OCI-LY3 (cell line): ENCODE measurements at regions not wholly inside any gene's neighbourhood (a gene's known extent, or its start where the extent isn't known, plus 50 kb on each side); places are given as distances from the start of the nearest gene placed in this dataset.

Experiments
- H2AFZ ChIP-seq: fragments of 200-600, 300-600 bp; shearing (Covaris generic); 2 replicates; pipeline ENCODE4 v1.6.0; 2014; ENCODE audit warnings: antibody characterized with exemption, low read depth, low read length
- H3K27ac ChIP-seq: fragments of 200-600, 300-600 bp; sonication (generic); 2 replicates; pipeline ENCODE4 v1.5.1; 2014; ENCODE audit warnings: mild to moderate bottlenecking, low read length, moderate library complexity, mixed read lengths
- H3K27me3 ChIP-seq: fragments of 200-600, 300-600 bp; sonication (generic); 2 replicates; pipeline ENCODE4 v1.6.1; 2014; ENCODE audit warnings: low read depth, low read length, mixed read lengths
- H3K36me3 ChIP-seq: fragments of 200-600, 300-600 bp; sonication (generic); replicated peaks from 2 replicates; pipeline ENCODE3; 2014; ENCODE audit warnings: low read depth, low read length, mixed read lengths
- H3K4me1 ChIP-seq: fragments of 300-600, 200-600 bp; sonication (generic); 2 replicates; pipeline ENCODE4 v1.6.1; 2014; ENCODE audit warnings: low read length, mixed read lengths
- H3K4me2 ChIP-seq: fragments of 200-600, 300-600 bp; sonication (generic); 2 replicates; pipeline ENCODE4 v1.6.1; 2014; ENCODE audit warnings: low read length, mixed read lengths
- H3K4me3 ChIP-seq: fragments of 300-600, 200-600 bp; sonication (generic); 2 replicates; pipeline ENCODE4 v1.5.1; 2014; ENCODE audit warnings: antibody characterized with exemption, mild to moderate bottlenecking, low read length, moderate library complexity
- H3K79me2 ChIP-seq: fragments of 300-600, 200-600 bp; shearing (Covaris generic); 2 replicates; pipeline ENCODE4 v1.6.1; 2014; ENCODE audit warnings: mild to moderate bottlenecking, low read length, mixed read lengths
- H3K9ac ChIP-seq: fragments of 300-600, 200-600 bp; shearing (Covaris generic); 2 replicates; pipeline ENCODE4 v1.6.0; 2014; ENCODE audit warnings: mild to moderate bottlenecking, low read length, moderate library complexity
- H3K9me3 ChIP-seq: fragments of 200-600, 300-600 bp; shearing (Covaris generic); 2 replicates; pipeline ENCODE4 v1.6.1; 2014; ENCODE audit warnings: low read length, mixed read lengths; ENCODE audit not compliant: insufficient read depth
- H4K20me1 ChIP-seq: fragments of 200-600, 300-600 bp; sonication (generic); 2 replicates; pipeline ENCODE4 v1.6.1; 2016; ENCODE audit warnings: low read length, mixed read lengths; ENCODE audit not compliant: insufficient read depth
- CTCF ChIP-seq: fragments of 200-600, 300-600 bp; sonication (generic); IDR thresholded peaks from 2 replicates; pipeline ENCODE4 v1.5.1; 2014; ENCODE audit warnings: antibody characterized with exemption, low read length, low read depth
- EZH2phosphoT487 ChIP-seq: fragments of 200-600 bp; shearing (Covaris generic); IDR thresholded peaks from 2 replicates; pipeline ENCODE4 v1.6.1; 2018; ENCODE audit warnings: antibody characterized with exemption, mixed run types, low read depth

GRCh38 chr1:82946096-82946605, 1052.8 kb downstream of the TTLL7 start:
- Histone ChIP-seq H3K9ac (no peak overlapping the region), H3K79me2 (no peaks in the 10 kb centered on the region), H4K20me1 (no peaks in the 10 kb centered on the region), H3K27ac (no peak overlapping the region), H3K36me3 (no peaks in the 10 kb centered on the region), H3K27me3 (no peaks in the 10 kb centered on the region), H3K9me3 (no peaks in the 10 kb centered on the region), H2AFZ (no peak overlapping the region), H3K4me2 (no peak overlapping the region), H3K4me3 (no peak overlapping the region), H3K4me1 (no peaks in the 10 kb centered on the region)
- TF ChIP-seq EZH2phosphoT487 (no peak), CTCF (no peak)

GRCh38 chr1:82944822-82945221, 1054.1 kb downstream of the TTLL7 start:
- no peak overlapping the region for H3K4me3 ChIP-seq
- no peak overlapping the region for H3K27ac ChIP-seq
- no peaks in the 10 kb centered on the region for H4K20me1 ChIP-seq
- no peak overlapping the region for H2AFZ ChIP-seq
- TF ChIP-seq EZH2phosphoT487 = no peak
- no peak for TF ChIP-seq CTCF
- H3K4me1 ChIP-seq = no peaks in the 10 kb centered on the region
- H3K27me3 ChIP-seq = no peaks in the 10 kb centered on the region
- H3K36me3 ChIP-seq = no peaks in the 10 kb centered on the region
- no peaks in the 10 kb centered on the region for H3K79me2 ChIP-seq
- H3K9me3 ChIP-seq = no peaks in the 10 kb centered on the region
- no peak overlapping the region for H3K9ac ChIP-seq
- H3K4me2 ChIP-seq = no peak overlapping the region

GRCh38 chr1:82934074-82934473, 1064.9 kb downstream of the TTLL7 start:
- H3K79me2 ChIP-seq = no peaks in the 10 kb centered on the region
- no peak overlapping the region for H3K27ac ChIP-seq
- H3K9ac ChIP-seq = no peak overlapping the region
- H3K4me3 ChIP-seq = no peak overlapping the region
- no peak for TF ChIP-seq CTCF
- no peak for TF ChIP-seq EZH2phosphoT487
- H3K27me3 ChIP-seq = no peaks in the 10 kb centered on the region
- H3K36me3 ChIP-seq = no peaks in the 10 kb centered on the region
- no peaks in the 10 kb centered on the region for H3K4me1 ChIP-seq
- H4K20me1 ChIP-seq = no peaks in the 10 kb centered on the region
- H3K4me2 ChIP-seq = no peak overlapping the region
- H3K9me3 ChIP-seq = no peaks in the 10 kb centered on the region
- no peak overlapping the region for H2AFZ ChIP-seq

GRCh38 chr1:82932727-82933126, 1066.2 kb downstream of the TTLL7 start:
- no peaks in the 10 kb centered on the region for H3K27me3 ChIP-seq
- no peaks in the 10 kb centered on the region for H3K9me3 ChIP-seq
- no peaks in the 10 kb centered on the region for H3K36me3 ChIP-seq
- TF ChIP-seq CTCF (no peak), EZH2phosphoT487 (no peak)
- H3K9ac ChIP-seq = no peak overlapping the region
- no peak overlapping the region for H2AFZ ChIP-seq
- no peak overlapping the region for H3K4me2 ChIP-seq
- no peaks in the 10 kb centered on the region for H3K4me1 ChIP-seq
- no peaks in the 10 kb centered on the region for H4K20me1 ChIP-seq
- no peak overlapping the region for H3K4me3 ChIP-seq
- no peak overlapping the region for H3K27ac ChIP-seq
- no peaks in the 10 kb centered on the region for H3K79me2 ChIP-seq
